CD4-positive, alpha-beta T cell treated with Interferon alpha-2 for 1 hour (primary cell): ENCODE measurements at regions not wholly inside any gene's neighbourhood (a gene's known extent, or its start where the extent isn't known, plus 50 kb on each side); places are given as distances from the start of the nearest gene placed in this dataset.
"Not testable (repeated sequence)": the region's sequence is repeated elsewhere in the genome, so short reads cannot be mapped to it uniquely, and the experiment has no call there.

Experiments used
- DNase-seq, 2 donors: peaks; one replicate each; pipeline ENCODE4 v3.0.0-alpha.2; 2020 to 2022

DNA sequence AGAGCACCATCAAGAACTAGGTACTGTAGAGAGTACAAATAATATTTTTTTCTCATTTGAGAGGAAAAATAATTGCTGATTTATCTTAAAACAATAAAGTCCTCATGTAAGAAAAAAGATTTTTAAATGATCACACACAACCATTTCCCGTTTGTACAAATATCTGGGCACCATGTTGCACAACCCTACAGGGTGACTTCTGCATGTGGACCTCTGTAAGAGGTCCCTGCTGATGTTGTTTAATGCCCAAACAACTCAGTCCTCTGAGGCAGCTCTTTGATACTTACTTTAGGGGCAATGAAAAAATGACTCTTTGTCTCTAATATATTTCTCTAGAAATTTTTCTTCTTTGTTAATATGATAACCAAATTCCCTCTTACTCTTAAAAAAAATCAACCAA, 168.1 kb upstream of the SATB1 start:
- DNase-seq, result no peak

DNA sequence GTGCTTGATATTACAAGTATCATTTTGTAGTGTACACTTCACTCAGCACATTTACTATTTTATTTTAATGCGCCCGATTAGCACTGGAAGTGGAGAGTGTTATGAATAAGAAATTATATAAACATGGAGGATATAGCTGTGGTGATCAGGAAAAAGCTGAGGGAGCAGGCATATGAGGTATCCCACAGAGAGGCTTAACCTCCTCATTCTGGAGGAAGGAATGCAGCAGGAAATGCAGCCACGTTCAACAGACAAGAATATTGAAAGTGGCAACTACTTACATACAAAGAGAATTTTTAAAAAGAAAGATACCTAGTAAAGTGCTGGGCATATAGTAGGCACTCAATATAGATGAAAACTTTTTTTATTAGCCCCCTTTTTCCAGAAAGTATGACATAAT, 166.0 kb upstream of the SATB1 start:
- no peak for DNase-seq

DNA sequence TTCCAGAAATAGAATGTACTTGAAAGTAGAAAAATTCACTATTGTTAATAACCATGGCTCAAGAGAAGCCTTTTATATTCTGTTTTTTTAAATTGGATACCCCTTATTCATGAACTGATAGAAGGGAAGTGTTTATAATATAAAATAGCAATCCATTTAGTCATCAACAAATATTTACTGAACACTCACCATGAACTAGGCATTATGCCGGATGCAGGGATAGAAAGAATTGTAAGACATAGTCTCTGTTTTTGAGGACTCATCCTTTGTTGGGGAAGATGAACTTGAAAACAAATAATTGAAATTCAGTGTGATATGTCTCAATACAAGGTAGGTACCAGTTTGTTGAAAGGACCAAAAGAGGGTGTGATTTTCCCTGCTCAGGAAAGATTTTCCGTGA, 160.9 kb upstream of the SATB1 start:
- no peak for DNase-seq

DNA sequence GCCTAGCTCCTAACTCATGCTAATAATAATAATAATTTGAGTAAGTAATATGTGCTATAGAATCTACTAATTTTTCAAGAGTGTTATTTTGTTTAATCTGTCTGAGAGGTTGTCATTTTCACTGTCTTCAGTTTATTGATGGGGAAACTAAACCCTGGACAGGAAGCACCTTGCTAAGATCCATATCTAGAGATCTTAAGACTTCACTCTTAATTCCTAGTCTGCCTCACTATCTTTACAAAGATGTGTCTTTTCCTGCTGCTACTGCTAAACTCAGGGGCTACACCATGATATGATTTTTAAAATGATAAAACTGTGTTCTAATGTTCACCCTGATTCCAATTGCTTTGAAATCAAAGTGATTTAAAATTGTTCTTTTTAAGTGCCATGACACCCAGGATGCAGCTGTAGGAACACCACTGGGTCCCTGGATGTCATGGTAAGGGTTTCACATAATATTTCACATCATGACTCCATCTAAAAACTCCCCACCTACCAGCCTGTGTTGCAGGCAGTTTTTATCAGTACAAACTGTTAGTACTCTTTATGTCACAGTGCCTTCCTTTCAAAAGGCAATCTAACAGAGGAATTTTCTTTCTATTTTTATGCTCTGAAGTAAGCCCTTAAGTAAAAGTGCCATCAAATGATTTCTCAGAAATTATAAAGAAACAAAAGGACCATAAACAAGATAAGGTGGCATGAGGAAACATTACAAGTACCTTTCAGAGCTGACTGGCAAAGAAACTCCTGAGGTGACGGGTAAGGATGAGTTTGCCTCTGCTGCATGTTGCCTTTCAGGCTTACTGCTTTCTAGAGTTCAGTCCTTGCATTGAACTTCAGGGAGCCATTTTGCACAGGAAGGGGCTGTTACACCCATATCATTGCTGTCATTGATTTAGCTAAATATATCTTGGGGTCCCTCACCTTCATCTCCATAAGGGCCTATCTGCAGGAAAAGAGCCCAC, 160.1 kb upstream of the SATB1 start:
- no peak for DNase-seq

DNA sequence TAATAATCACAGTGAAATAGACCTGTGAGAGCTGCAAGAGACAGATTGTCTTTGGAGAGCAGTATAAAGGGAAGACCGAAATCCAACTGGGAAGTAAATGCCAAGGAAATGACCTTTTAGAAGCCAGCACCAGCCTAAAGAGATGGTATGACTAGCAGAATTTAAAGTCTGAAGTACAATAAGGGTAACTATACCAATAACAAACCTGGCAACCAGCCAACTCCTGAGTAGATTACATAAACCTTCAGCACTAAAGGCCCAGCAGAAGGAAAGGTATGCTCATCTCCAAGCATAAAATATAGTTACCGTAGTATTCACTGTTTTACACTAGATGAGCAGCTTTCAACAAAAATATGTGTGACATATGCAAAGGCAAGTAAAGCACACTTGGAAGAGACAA, 155.1 kb upstream of the SATB1 start:
- no peak for DNase-seq

DNA sequence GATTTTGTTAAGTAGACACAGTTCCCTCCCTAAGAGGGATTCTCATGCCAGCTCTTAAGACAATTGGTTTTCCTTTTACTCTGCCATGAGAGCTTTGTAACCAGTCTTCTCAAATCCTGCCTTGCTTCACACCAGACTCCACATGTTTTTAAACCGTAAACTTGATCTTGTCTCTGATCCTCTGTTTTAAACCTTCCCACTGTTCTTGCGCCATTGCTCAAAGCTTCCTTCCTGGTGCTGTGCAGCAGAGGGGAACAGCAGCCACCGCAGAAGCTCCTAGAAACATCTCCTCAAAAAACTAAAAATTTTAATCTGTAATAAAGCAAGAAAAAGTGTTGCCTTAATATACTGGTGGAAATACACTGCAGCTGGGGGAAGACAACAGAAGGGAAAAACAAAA, 154.5 kb upstream of the SATB1 start:
- DNase-seq, result no peak

DNA sequence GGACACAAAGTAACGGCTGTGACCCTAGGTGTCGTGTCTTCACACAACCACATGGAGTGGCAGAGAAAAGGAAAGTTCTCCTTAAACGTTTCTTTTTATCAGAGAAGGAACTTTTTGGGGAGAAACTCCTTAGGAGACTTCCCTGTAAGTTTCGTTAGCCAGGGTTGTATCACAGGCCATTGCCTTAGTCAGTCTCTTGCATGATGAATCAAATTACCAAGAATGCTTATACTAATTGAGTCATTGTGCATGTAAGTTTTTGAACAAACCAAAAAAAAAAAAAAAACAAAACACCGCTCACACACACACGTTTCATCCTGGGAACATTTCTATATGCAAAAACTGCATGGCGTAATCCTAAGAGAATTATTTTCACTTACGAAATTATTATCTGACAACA, 150.4 kb upstream of the SATB1 start:
- no peak for DNase-seq

DNA sequence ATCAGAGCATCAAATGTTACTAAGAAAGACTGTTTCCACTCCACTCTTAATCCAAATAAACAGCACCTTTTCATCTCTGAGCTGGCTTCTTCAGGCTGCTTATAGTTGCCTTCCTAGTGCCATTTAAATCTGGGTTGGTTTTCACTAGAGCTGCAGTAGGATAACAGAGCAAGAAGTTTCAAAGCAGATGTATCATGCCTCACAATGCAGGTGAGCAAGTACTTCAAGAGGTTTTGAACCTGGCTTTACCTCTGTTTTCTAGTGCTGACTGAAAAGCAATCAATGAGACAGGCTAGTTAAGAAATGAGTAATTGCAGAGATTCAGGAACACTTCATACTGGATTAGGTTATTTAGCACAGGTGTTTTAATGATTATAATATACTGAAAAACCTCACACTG, 147.7 kb upstream of the SATB1 start:
- no peak for DNase-seq

DNA sequence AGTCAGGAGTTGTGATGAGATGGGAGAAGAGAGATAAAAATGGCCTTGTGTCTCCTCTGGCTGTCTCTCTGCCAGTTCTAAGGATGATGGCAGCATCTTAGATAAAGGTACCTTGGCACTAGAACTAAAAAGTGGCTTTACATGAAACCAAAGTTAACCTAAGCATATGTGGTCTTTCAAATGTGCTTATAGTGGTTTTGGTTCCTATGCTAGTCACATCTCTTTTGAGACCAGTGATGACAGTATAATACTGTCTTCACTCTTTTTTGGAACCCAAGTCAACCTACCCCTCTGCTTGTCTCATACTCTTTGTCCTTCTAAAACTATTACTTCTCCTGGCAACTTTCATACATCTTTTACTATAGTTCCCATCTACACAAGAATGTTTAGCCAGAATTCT, 142.2 kb upstream of the SATB1 start:
- DNase-seq, result no peak

DNA sequence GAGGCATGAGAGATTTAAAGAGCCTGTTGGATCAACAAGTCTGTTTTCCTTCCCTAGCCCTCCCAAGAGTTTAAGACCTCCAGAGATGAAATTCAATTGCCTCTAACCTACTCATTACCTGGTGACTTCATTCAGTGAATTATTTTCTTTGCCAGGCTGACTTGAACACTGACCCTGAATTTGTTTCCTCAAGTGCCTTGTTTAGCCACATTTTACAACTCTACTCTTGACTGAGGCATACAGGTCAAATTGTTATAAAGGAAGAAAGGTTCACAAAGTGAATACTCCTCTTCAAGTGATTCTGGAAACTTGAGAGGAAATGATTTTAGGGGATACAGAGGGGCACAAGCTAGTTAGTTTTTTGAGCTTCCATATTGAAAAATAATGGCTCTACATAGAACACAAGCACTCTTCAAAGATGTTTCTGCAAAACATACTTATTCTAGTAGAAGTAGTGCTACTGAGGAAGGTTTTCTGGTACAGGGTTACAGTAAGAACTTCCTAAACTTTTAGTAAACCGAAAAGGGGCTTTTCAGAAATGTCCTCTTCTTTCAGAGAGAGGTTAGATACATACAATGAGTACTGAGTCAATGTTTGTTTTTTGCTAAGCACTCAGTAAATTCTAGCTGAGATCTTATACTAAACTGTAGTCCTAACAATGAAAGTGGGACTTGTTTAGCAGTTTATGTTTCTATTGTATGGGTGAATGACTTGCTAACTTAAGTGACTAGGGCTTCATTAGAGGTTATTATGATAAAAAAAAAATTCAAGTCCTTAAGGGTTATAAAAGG, 137.4 kb upstream of the SATB1 start:
- no peak for DNase-seq

DNA sequence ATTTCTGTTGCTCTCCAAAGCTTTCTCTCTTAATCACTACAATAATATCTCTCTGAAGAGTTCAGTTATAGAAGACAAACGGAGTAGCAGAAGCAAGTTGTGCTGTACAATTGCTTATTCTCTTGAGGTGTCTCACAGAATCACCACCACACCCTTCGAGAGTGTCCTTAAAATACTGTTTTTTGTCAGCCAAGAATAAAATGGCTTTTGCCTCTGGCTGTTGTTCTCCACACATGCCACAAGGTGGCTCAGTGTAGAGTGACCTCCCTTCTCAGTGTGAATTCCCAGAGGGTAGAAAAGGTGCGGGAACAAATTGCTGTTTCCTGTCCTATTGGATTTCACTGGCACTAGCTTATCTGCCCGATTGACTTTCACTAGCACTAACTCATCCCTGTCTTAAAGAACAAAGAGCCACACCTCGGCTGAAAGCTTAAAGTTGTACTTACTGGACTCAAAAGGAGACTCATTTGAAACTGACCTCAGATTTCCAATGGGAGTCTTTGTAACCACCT, 134.2 kb upstream of the SATB1 start:
- DNase-seq, result peak; percentile 40 to 66

DNA sequence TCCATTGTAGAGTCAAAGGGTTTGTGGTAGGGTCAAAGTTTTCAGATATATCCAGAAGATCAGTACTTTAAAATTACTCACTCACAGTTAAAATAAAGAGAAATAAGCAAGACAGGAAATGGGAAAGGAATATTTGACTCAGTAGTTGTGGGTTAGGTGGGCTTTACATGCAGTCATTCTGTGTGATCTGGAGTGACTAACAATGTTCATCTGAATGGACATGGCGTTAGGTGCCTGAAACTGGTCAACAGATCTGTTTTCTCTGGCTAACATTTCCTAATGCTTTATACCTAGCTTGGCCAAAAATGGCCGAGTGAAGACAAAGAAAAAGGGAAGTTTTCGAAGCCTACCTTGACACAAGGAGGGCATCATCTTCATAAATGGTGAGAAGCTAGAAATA, 133.4 kb upstream of the SATB1 start:
- DNase-seq, result no peak

DNA sequence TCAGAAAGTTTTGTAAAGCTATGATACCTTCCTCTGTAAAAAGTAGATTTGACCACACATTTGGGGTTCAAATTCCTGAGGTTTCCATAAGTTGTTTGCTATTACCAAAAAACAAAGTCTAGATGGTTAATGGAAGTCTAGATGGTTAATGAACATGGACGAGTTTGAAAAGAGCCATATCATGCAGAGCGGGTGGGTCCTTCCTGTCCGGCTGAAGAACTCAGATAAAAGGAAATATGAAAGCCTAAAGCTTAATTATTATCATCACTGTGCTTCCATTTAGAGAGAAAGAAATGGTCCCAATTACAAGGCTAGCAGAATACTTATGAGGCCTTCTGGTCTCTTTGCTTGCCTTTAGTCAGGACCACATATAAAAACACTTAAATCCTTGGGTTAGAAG, 132.1 kb upstream of the SATB1 start:
- DNase-seq, result no peak

DNA sequence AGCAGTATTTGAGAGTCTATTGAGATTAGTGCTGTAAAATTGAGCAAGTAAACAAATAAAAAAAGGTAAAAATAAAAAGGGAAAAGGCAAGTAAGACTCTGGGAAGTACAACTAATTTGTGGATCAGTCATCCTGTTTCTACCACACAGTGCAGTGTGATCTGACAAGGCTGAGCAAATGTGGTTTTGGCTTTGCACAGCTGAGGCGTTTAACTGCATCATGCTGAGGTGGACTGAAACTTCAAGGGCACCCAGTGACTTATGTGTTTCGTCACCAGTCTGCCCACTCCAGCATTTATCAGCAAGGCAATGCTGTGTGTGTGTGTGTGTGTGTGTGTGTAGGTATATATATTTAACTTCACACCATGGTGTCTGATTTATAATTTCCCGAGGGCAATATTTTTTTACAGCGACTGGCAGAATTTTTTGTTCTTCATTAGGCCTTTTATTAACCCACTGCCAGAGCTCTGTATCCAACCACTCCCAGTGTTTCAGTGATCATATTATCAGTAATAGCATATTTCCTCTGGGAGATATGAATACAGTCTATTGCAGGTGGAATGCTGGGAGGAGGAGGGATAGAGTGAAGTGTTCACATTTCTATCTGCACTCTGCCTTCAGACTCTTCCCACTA, 131.5 kb upstream of the SATB1 start:
- DNase-seq, result peak; percentile 45 to 47

DNA sequence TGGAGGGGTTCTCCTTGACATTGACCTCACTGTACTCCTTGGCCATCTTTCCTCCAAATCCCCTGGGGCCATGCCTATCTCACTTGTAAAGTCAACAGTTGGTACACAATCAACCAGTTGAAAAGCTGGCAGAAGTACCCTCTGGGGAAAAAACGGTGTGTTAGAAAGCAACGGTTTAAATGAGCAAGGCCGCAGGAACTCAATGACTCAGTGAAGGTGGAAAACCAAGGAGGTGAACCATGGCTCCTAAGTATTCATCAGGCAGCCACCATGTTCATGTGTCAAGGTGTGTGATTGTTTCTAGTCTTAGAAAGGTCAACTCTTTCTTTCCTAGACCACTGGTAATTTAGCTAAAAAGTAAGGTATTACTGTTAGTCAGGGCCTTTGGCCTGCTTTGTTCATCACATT, 130.9 kb upstream of the SATB1 start:
- no peak for DNase-seq

DNA sequence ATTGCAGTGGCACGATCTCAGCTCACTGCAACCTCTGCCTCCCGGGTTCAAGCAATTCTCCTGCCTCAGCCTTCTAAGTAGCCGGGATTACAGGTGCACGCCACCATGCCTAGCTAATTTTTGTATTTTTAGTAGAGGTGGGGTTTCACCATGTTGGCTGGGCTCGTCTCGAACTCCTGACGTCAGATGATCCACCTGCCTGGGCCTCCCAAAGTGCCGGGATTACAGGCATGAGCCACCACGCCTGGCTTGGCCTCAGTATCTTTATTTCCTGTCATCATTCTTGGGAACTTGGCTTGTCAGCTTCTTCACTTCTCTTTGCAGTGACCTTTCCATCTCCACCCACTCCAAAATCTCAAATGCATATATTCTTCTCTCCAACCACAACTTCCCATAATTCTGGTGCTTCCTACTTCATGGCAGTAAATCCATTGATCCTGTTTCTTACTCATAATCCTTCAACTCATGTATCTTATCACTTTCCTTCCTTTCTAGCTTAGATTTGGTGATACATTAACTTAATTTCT, 127.5 kb upstream of the SATB1 start:
- DNase-seq, result not testable (repeated sequence)

DNA sequence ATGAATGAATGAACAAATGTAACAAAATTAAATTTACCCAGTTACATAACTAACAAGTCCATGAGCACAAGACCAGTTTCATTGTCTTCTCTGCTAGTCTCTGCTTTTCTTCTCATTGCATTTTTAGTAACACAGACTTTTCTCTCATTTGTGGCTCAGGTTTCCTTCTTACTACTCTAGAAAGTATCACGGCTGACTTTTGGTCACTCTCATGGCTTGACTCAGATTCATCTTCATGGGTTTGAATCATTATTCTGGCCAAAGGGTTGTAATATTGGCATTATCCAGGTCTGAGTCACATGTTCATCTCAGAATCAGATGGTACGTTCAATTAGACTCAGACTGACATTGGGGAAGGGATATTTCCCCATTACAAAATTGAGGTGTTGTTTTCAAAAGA, 121.5 kb upstream of the SATB1 start:
- no peak for DNase-seq

DNA sequence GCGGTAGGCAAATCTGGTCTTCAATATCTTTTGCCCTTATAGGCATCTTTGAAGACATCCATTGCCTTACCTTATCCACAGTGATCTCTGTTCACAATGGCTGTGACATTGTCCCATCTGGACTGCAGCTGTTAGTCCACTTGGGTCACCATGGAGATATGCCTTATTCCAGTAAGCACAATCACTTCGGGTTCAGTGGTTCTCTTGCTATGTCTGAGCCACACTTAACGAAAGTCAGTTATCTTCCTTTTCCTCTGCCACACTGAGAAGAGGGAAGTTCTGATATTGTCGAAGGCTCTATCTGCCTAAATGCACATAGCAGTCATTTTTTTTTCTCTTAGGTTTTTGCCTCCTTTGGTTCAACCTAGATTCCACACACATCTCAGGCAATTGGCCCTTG, 119.0 kb upstream of the SATB1 start:
- DNase-seq, result no peak

DNA sequence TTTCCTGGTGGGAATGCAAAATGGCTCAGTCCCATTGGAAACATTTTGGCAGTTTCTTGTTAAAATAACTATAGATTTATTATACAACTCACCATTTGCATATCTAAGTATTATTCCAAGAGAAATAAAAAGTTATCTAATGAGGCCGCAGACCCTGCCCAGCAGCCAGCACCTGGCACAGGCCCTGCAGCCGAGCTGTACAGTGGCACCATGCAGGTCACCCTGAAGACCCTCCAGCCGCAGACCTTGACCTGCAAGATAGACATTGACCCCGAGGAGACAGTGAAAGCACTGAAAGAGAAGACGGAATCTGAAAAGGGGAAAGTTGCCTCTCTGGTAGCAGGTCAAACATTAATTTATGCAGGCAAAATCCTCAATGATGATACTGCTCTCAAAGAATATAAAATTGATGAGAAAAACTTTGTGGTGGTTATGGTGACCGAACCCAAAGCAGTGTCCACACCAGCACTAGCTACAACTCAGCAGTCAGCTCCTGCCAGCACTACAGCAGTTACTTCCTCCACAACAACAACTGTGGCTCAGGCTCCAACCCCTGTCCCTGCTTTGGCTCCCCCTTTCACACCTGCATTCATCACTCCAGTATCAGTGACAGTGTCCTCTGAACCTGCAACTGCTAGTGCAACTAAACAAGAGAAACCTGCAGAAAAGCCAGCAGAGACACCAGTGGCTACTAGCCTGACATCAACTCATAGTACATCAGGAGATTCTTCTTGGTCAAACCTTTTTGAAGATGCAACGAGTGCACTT, 113.5 kb upstream of the SATB1 start:
- DNase-seq, result no peak

DNA sequence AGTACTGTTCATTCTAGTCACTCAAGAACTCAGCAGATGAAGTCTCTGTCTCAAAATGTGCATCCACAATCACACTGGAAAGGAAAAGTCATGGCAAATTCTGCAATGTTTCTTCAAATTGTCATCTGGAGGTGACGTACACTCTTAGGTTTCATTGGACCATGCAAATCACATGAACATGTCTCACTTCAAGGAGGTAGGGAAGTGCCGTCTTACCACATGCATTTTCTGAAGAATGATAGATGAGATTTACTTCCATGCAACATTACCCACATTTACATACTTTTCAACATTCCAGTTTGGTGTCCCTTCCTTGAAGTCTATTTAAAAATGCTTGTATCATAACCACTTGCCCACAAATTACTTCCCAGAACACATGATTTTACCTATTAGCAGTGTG, 107.9 kb upstream of the SATB1 start:
- DNase-seq, result no peak

DNA sequence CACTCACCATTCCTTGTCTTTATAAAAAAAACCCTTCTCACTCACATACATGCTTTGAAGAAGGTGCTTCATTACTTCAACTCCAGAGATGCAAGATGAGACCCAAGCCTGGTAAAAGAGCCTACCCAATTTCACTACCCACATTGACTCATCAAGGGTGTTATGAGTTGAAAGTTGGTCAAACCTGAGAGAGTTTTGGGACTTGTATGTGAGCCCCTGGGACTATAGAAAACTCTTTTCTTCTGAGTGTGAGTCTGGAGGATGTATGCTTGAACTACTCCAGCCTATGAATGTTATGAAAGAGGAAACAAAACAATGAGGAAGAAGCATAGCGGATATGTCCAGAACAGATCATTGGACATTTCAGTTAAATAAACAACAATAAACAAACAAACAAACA, 106.5 kb upstream of the SATB1 start:
- DNase-seq, result no peak

DNA sequence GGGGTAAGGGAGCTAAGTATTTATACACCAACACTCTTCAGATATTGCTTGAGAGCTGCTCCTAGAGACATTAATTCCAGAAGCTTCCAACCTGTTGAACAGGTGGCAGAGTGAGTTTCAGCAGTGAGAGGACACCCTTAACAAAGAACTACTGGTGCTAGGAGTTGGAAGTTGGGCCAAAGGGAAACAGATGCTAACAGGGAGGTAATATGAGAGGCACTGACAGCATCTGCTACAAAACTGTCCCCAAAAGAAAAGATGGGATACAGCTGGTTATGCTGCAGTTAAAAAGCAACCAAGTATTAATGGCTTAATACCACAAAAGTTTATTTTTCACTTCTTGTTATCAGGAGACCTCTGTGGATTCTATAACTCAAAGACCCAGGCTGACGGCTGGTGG, 104.5 kb upstream of the SATB1 start:
- no peak for DNase-seq
